ACC112 (cell line): ENCODE measurements at regions not wholly inside any gene's neighbourhood (a gene's known extent, or its start where the extent isn't known, plus 50 kb on each side); places are given as distances from the start of the nearest gene placed in this dataset.

Experiments
- H2AFZ ChIP-seq: fragments of 200-600 bp; sonication (generic); one replicate; pipeline ENCODE4 v1.6.0; 2017; ENCODE audit warnings: antibody characterized with exemption, low read length; ENCODE audit not compliant: unreplicated experiment
- H3K27ac ChIP-seq: fragments of 200-600 bp; sonication (generic); 2 replicates; pipeline ENCODE4 v1.5.1; 2014; ENCODE audit warnings: low read depth, mild to moderate bottlenecking, antibody characterized with exemption, low read length, moderate library complexity
- H3K27me3 ChIP-seq: fragments of 200-600 bp; sonication (generic); 2 replicates; pipeline ENCODE4 v1.6.1; 2014; ENCODE audit warnings: mild to moderate bottlenecking, antibody characterized with exemption, low read length, moderate library complexity, mixed read lengths; ENCODE audit not compliant: insufficient read depth
- H3K36me3 ChIP-seq: fragments of 200-600 bp; sonication (generic); 2 replicates; pipeline ENCODE4 v1.6.1; 2016; ENCODE audit warnings: mild to moderate bottlenecking, antibody characterized with exemption, low read length, moderate library complexity, mixed read lengths; ENCODE audit not compliant: insufficient read depth
- H3K4me1 ChIP-seq: fragments of 200-600 bp; sonication (generic); one replicate; pipeline ENCODE4 v1.6.1; 2016; ENCODE audit warnings: low read length, mixed read lengths; ENCODE audit not compliant: insufficient read depth, unreplicated experiment, control insufficient read depth
- H3K4me3 ChIP-seq: fragments of 200-600 bp; sonication (generic); 2 replicates; pipeline ENCODE4 v1.5.1; 2014; ENCODE audit warnings: mild to moderate bottlenecking, low read depth, low read length
- H3K79me2 ChIP-seq: fragments of 200-600 bp; sonication (generic); one replicate; pipeline ENCODE4 v1.6.0; 2016; ENCODE audit warnings: low read length; ENCODE audit not compliant: control insufficient read depth, unreplicated experiment, insufficient read depth

DNA sequence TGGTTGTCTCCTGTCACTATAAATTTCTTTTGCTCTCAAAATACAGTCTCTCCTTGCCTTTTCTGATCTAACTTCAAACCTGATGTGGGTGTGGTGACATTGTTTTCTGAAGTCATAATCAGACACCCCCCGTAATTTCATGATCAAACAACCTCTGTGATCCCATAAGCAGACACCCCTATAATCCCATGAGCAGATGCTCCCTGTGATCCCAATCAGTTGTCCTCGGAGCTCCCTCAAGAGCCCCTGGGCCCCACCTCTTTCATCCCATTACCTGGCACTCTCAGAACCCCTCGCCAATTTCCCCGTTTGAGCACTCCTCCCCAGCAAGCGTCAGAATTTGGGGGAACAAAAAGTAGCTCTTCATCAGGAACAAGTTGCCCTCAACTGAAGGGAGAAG lies 246.3 kb upstream of the FZD8 start:
- peaks cover 4% of the 10 kb centered on the region; the same call in 1 of the 2 replicates for H3K27me3 ChIP-seq
- no peak overlapping the region for H2AFZ ChIP-seq
- H3K4me3 ChIP-seq = no peak overlapping the region
- no peaks in the 10 kb centered on the region for H3K79me2 ChIP-seq
- H3K4me1 ChIP-seq = no peaks in the 10 kb centered on the region
- no peak overlapping the region for H3K27ac ChIP-seq
- H3K36me3 ChIP-seq = no peaks in the 10 kb centered on the region

DNA sequence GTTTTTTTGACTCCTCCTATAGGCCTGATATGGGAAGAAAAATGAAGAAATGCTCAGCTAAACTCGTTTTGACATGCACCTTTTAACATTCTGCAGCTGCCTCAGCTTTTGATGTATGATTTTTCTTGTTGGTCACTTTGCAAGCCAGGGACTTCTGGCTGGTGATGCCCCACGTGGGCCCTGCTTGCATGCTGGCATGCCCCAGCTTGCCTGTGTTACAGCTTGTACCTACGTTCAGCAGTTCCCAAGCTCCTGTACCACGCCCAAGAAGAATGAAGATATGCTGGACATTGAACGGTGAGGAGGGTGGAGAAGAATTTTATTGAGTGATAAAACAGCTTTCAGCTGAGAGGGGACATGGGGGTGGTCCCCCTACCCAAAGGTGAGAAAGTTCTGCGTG lies 245.6 kb upstream of the FZD8 start:
- H2AFZ ChIP-seq = no peak overlapping the region
- H3K27me3 ChIP-seq = peaks cover 4% of the 10 kb centered on the region; the same call in 1 of the 2 replicates
- no peaks in the 10 kb centered on the region for H3K79me2 ChIP-seq
- H3K27ac ChIP-seq = no peak overlapping the region
- H3K36me3 ChIP-seq = no peaks in the 10 kb centered on the region
- no peak overlapping the region for H3K4me3 ChIP-seq
- H3K4me1 ChIP-seq = no peaks in the 10 kb centered on the region

DNA sequence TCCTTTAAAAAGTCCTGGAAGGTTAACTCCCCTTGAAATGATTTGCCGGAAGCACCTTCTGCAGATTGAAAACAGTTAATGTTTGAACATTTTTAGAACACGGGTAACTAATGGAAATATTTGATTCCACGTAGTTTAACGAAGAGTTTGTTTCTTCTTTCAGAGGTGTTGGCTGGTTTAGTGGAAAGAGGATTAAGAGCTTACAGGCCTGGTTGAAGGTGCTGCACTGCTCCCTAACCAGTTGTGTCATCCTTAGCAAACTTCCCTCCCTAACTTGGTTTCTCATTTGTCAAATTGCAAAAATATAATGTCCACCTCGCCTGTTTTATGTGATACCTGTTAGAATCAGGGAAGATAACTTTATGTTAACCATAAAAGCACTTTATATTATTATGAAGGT lies 243.0 kb upstream of the FZD8 start:
- no peak overlapping the region for H2AFZ ChIP-seq
- H3K27me3 ChIP-seq = peaks cover 4% of the 10 kb centered on the region; the same call in 1 of the 2 replicates
- no peaks in the 10 kb centered on the region for H3K4me1 ChIP-seq
- no peak overlapping the region for H3K27ac ChIP-seq
- no peak overlapping the region for H3K4me3 ChIP-seq
- no peaks in the 10 kb centered on the region for H3K79me2 ChIP-seq
- H3K36me3 ChIP-seq = no peaks in the 10 kb centered on the region

DNA sequence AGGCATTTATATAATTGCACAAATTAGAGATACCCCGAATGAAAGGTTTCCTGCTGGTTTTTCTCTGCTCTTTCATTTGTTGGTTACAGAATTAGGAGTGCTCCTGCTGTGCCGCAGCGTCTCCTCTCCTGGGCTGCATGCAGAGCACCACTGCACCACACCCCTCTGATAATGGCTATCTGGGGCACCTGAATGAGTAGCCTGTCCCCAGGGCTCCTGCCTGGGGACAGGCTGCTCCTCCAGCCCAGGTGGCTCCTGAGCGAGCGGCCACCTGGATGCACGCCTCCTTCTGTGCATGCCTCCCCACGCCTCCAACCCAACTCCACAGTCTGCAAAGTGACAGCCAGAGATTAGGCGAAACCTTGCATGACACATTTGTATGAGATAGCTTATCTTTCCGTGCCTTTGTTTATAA lies 242.6 kb upstream of the FZD8 start:
- Histone ChIP-seq H2AFZ (no peak overlapping the region), H3K4me1 (no peaks in the 10 kb centered on the region), H3K27ac (no peak overlapping the region), H3K4me3 (no peak overlapping the region), H3K36me3 (no peaks in the 10 kb centered on the region), H3K27me3 (peaks cover 4% of the 10 kb centered on the region; the same call in 1 of the 2 replicates), H3K79me2 (no peaks in the 10 kb centered on the region)

DNA sequence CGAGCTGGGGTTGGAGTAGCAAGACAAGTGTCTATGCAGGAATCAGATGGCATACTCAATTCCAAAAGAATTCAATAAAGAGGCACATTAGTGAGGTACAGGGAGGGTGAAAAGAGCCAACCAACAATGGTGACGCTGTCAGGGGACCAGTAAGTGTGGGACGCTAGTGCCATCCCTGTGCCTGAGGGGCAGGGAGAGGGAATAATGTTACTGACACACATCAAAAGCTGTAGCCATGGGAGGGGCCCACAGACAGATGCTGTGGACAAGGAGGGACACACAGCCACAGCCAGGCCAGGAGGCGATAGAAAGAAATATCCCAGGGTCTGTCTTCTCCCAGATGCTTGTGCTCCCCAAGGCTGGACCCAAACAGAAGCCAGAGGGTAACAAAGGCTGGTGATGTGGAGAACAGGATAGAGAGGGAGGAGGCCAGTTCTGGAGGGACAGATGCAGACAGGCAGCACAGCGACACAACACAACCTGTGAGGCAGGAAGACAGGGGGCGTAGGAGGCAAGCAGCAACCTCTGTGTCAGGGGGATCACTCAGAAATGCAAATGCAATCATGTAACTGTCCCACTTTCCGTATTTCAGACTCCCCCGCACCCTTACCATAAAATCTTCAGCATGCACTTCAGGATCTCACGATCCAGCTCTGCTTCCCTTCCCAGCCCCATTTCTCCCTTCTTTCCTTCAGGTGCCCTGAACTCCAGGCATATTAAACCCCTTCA lies 240.5 kb upstream of the FZD8 start:
- no peak overlapping the region for H2AFZ ChIP-seq
- no peaks in the 10 kb centered on the region for H3K79me2 ChIP-seq
- H3K4me3 ChIP-seq = no peak overlapping the region
- H3K36me3 ChIP-seq = no peaks in the 10 kb centered on the region
- no peak overlapping the region for H3K27ac ChIP-seq
- H3K4me1 ChIP-seq = no peaks in the 10 kb centered on the region
- peaks cover 4% of the 10 kb centered on the region; the same call in 1 of the 2 replicates for H3K27me3 ChIP-seq

DNA sequence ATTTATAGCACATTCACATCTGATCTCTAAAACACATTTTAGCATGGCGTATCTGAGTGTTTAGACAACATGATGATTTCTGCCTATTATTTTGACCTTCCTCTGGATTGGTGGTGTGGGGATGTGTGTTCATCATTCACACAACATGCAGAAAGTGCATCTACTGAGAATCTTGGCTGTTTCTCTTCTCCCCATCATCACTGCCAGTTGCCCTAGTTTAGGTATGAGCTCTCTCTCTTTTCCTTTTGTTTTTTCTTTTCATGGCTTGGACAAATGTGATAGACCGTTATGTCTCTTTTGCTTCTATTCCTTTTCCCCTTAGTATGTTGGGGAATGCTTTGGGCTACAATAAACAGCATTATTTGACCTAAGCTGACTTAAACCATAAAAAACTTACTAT lies 239.2 kb upstream of the FZD8 start:
- Histone ChIP-seq H3K27me3 (peaks cover 4% of the 10 kb centered on the region; the same call in 1 of the 2 replicates), H2AFZ (no peak overlapping the region), H3K27ac (no peak overlapping the region), H3K36me3 (no peaks in the 10 kb centered on the region), H3K4me3 (no peak overlapping the region), H3K4me1 (peaks cover 1% of the 10 kb centered on the region), H3K79me2 (no peaks in the 10 kb centered on the region)

DNA sequence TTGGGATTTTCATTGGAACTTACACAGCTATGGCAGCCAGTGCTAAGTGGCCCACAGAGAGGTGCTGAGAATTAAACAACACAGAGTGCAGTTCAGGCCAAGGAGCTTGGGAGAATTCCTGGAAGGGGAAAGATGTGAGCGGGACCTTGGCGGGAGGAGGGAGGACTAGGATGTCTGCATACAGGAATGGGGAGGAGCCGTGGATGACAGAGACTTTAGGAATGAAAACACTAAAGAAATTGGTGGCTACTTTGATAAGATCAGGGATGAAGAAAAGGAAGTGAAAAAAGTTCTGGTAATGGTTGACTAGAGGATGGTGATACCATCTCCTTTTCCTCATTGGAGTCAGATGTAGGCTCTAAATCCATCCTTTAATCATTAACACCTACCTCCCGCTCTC lies 234.2 kb upstream of the FZD8 start:
- Histone ChIP-seq H3K79me2 (no peaks in the 10 kb centered on the region), H3K4me3 (no peak overlapping the region), H3K27me3 (no peaks in the 10 kb centered on the region), H3K4me1 (peaks cover 5% of the 10 kb centered on the region), H3K36me3 (no peaks in the 10 kb centered on the region), H2AFZ (no peak overlapping the region), H3K27ac (no peak overlapping the region)

DNA sequence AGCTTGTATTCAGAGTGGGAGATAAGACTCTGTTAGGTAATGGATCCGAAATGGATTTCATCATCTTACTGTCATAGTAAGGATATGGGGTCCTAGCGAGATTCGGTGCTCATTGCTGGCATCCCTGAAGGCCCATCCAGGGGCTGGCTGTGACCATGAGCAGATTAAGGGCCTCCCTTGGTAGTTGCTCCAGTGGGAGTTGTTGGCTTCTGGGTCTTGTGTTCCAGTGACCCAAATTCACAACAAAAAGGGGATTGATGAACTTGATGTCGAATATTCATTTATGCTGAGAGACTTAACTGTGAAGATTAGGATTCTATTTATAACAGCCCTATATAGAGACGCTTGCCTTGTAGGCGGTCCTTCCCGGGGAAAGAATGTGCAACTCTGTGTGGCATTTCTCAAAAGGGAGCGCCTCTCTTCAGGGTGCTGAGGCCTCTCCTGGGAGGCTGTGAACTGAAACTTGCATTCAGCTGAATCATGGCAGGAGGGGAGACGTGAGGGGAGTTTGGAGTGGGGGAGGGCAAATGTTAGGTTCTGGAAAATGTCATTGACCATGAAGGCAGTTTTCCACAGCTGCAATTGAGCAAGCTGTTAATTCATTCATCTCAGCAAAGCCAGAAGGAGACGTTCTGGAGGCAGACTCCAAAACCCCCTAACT lies 233.1 kb upstream of the FZD8 start:
- H3K27ac ChIP-seq = no peak overlapping the region
- no peak overlapping the region for H2AFZ ChIP-seq

DNA sequence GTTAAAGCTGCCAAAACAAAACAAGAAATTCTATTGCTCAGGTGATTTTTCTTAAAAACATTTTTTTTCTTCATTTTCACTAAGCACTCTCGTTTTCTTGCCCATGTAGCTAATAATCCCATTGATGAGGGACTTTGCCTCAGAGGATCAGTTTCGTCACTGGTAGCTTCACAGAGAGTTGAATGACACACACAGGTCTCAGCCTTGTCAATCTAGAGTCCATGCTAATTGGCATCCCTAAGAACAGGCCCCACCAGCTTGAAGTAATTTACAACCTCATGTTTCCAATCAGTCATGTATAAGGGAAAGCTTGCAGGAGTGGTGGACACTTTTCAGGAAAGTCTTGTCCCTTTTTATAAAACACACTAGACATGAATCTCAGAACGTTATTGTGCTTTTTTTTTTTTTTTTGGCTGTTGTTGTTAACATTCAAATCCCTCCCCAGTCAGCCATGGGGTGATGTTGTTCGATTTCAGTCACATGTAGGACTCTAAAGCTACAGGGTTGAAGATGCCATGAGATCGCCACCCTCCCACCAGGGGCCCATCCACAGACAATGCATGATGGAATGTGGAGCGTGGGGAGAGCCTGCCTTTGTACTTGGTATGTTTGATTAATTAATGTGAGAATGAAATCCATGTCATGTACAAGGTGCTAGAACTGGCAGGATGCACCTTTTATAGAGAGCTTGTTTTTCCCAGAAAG lies 232.4 kb upstream of the FZD8 start:
- H2AFZ ChIP-seq = no peak overlapping the region
- peaks cover 8% of the 10 kb centered on the region for H3K4me1 ChIP-seq
- H3K27ac ChIP-seq = no peak overlapping the region
- H3K36me3 ChIP-seq = no peaks in the 10 kb centered on the region
- no peaks in the 10 kb centered on the region for H3K79me2 ChIP-seq
- no peak overlapping the region for H3K4me3 ChIP-seq
- no peaks in the 10 kb centered on the region for H3K27me3 ChIP-seq

More for the DNA sequence above, 233.1 kb upstream of the FZD8 start:
- Histone ChIP-seq H3K4me3 (no peak overlapping the region), H3K4me1 (peaks cover 5% of the 10 kb centered on the region), H3K79me2 (no peaks in the 10 kb centered on the region), H3K27me3 (no peaks in the 10 kb centered on the region), H3K36me3 (no peaks in the 10 kb centered on the region)

DNA sequence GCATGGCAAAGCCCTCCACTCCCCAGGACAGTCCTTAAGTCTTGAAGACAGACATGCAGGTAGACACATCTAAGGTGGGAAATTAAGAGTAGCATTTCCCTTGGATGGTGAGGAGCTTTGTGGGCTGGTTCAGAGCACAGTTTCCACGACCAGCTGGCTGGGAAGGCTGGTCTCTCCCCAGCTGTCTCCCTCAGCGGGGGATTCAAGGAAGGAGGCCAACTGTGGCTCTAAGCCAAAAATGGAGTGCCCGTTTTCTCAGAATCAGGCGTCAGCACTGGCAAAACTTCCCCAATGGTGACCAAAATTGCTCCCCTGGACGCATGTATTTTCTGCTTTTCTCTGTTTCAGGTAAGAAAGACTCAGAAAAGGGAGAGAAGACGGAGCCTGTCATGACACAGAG lies 230.6 kb upstream of the FZD8 start:
- Histone ChIP-seq H2AFZ (no peak overlapping the region), H3K36me3 (no peaks in the 10 kb centered on the region), H3K4me3 (no peak overlapping the region), H3K27me3 (no peaks in the 10 kb centered on the region), H3K27ac (no peak overlapping the region), H3K79me2 (no peaks in the 10 kb centered on the region), H3K4me1 (peaks cover 11% of the 10 kb centered on the region)
